GM18867 (cell line): ENCODE measurements at regions not wholly inside any gene's neighbourhood (a gene's known extent, or its start where the extent isn't known, plus 50 kb on each side); places are given as distances from the start of the nearest gene placed in this dataset.

Experiments used
- ATAC-seq: cut with Tn5 transposase; IDR thresholded peaks from one replicate; pipeline ENCODE4 v1.9.1; 2021; ENCODE audit warnings: mild to moderate bottlenecking, moderate library complexity; ENCODE audit not compliant: unreplicated experiment

- no peak for ATAC-seq
Measured at GRCh38 chr18:75524181-75524580, 96.7 kb upstream of the SMIM21 start.

- no peak for ATAC-seq
Measured at GRCh38 chr18:75521816-75522215, 94.3 kb upstream of the SMIM21 start.

- no peak for ATAC-seq
Measured at GRCh38 chr18:75518007-75518406, 90.5 kb upstream of the SMIM21 start.

GRCh38 chr18:75517286-75517685 lies 89.8 kb upstream of the SMIM21 start:
- ATAC-seq = no peak

GRCh38 chr18:75507636-75508035 lies 80.1 kb upstream of the SMIM21 start:
- no peak for ATAC-seq

- ATAC-seq = no peak
Measured at GRCh38 chr18:75506913-75507312, 79.4 kb upstream of the SMIM21 start.

- no peak for ATAC-seq
Measured at GRCh38 chr18:75504469-75504868, 77.0 kb upstream of the SMIM21 start.

- no peak for ATAC-seq
Measured at GRCh38 chr18:75503615-75504014, 76.1 kb upstream of the SMIM21 start.

GRCh38 chr18:75502286-75502685 lies 74.8 kb upstream of the SMIM21 start:
- no peak for ATAC-seq

GRCh38 chr18:75500545-75500944 lies 73.0 kb upstream of the SMIM21 start:
- ATAC-seq = no peak

GRCh38 chr18:75497576-75498235 lies 70.2 kb upstream of the SMIM21 start:
- no peak for ATAC-seq

GRCh38 chr18:75496151-75496550 lies 68.6 kb upstream of the SMIM21 start:
- ATAC-seq = no peak

- ATAC-seq = no peak
Measured at GRCh38 chr18:75492852-75493251, 65.3 kb upstream of the SMIM21 start.

GRCh38 chr18:75491361-75491760 lies 63.9 kb upstream of the SMIM21 start:
- ATAC-seq = no peak

GRCh38 chr18:75489493-75490190 lies 62.1 kb upstream of the SMIM21 start:
- no peak for ATAC-seq

GRCh38 chr18:75483662-75484061 lies 56.2 kb upstream of the SMIM21 start:
- ATAC-seq = no peak

- no peak for ATAC-seq
Measured at GRCh38 chr18:75482880-75483279, 55.4 kb upstream of the SMIM21 start.

- ATAC-seq = no peak
Measured at GRCh38 chr18:75480487-75480886, 53.0 kb upstream of the SMIM21 start.

GRCh38 chr18:75478996-75479880 lies 51.7 kb upstream of the SMIM21 start:
- ATAC-seq = peak; percentile 83

- ATAC-seq = no peak
Measured at GRCh38 chr18:75477900-75478299, 50.4 kb upstream of the SMIM21 start.
